PC-9 (cell line): ENCODE measurements at regions not wholly inside any gene's neighbourhood (a gene's known extent, or its start where the extent isn't known, plus 50 kb on each side); places are given as distances from the start of the nearest gene placed in this dataset.

Experiments used
- BruUV-seq: library from RNA; stranded (reverse); fragments of 400-500 nt; replicated peaks from 2 replicates; lab custom pipeline; 2021; lab: Mats Ljungman, UMichigan
- CTCF ChIA-PET: fragments of 300-600 bp; sonication (Branson Sonifier 250); formaldehyde crosslinking; loops from one replicate; lab custom pipeline; 2022; ENCODE audit warnings: antibody characterized with exemption; lab: Charles Lee
- POLR2A ChIA-PET: fragments of 300-600 bp; sonication (Branson Sonifier 250); formaldehyde crosslinking; loops from one replicate; lab custom pipeline; 2022; ENCODE audit warnings: antibody characterized with exemption; ENCODE audit not compliant: unreplicated experiment; lab: Charles Lee
- DNase-seq, 2 experiments: peaks; one replicate each; pipeline versions ENCODE4 v3.0.0 to v3.0.0-alpha.2; 2015 to 2022; ENCODE audit warnings: mixed read lengths in 1 of 2
- H2AFZ ChIP-seq: fragments of 200-600 bp; sonication (generic); 2 replicates; pipeline ENCODE4 v1.8.1; 2017; ENCODE audit warnings: antibody characterized with exemption
- H3F3A ChIP-seq: fragments of 200-600 bp; sonication (generic); 2 replicates; pipeline ENCODE4 v1.8.1; 2017; ENCODE audit warnings: antibody characterized with exemption, mild to moderate bottlenecking, low read depth; ENCODE audit not compliant: insufficient read depth
- H3K27ac ChIP-seq: fragments of 200-600 bp; sonication (generic); 2 replicates; pipeline ENCODE4 v1.6.1; 2016; ENCODE audit warnings: mixed run types
- H3K27me3 ChIP-seq: fragments of 200-600 bp; sonication (generic); 2 replicates; pipeline ENCODE4 v1.6.1; 2016; ENCODE audit warnings: low read depth, mixed run types; ENCODE audit not compliant: insufficient read depth
- H3K36me3 ChIP-seq: fragments of 200-600 bp; sonication (generic); 2 replicates; pipeline ENCODE4 v1.6.1; 2016; ENCODE audit warnings: low read depth, mixed run types
- H3K4me1 ChIP-seq: fragments of 200-600 bp; sonication (generic); replicated peaks from 2 replicates; pipeline ENCODE4 v1.6.1; 2016; ENCODE audit warnings: mixed run types; ENCODE audit not compliant: insufficient read depth
- H3K4me2 ChIP-seq: fragments of 200-600 bp; sonication (generic); 2 replicates; pipeline ENCODE4 v1.6.1; 2017; ENCODE audit warnings: mixed run types
- H3K4me3 ChIP-seq: fragments of 200-600 bp; sonication (generic); 2 replicates; pipeline ENCODE4 v1.6.1; 2016; ENCODE audit warnings: mixed run types
- H3K79me2 ChIP-seq: fragments of 200-600 bp; sonication (generic); 2 replicates; pipeline ENCODE4 v1.6.1; 2017; ENCODE audit warnings: low read depth, mixed run types
- H3K9me2 ChIP-seq: fragments of 200-600 bp; sonication (generic); 2 replicates; pipeline ENCODE4 v1.8.1; 2017; ENCODE audit warnings: mild to moderate bottlenecking; ENCODE audit not compliant: insufficient read depth
- H3K9me3 ChIP-seq: fragments of 200-600 bp; sonication (generic); 2 replicates; pipeline ENCODE4 v1.8.1; 2016; ENCODE audit warnings: low read depth; ENCODE audit not compliant: insufficient read depth
- H4K20me1 ChIP-seq: fragments of 200-600 bp; sonication (generic); 2 replicates; pipeline ENCODE4 v1.8.1; 2017; ENCODE audit not compliant: insufficient read depth
- EZH2 ChIP-seq: fragments of 200-600 bp; sonication (generic); IDR thresholded peaks from 2 replicates; pipeline ENCODE4 v1.8.0; 2017; ENCODE audit warnings: antibody characterized with exemption, low read depth
- intact Hi-C: fragments of 100-400 bp; cut with micrococcal nuclease; formaldehyde crosslinking; loops from one replicate; pipeline ENCODE4 v1.10.0; 2022; ENCODE audit not compliant: unreplicated experiment
- TF ChIP-seq, protein P1 (sequence below): fragments of 200-600 bp; sonication (generic); conservative IDR thresholded peaks from 2 replicates; pipeline ENCODE4 v1.6.1; 2017; ENCODE audit warnings: mixed run types, antibody characterized with exemption, mild to moderate bottlenecking, moderate library complexity

DNA sequence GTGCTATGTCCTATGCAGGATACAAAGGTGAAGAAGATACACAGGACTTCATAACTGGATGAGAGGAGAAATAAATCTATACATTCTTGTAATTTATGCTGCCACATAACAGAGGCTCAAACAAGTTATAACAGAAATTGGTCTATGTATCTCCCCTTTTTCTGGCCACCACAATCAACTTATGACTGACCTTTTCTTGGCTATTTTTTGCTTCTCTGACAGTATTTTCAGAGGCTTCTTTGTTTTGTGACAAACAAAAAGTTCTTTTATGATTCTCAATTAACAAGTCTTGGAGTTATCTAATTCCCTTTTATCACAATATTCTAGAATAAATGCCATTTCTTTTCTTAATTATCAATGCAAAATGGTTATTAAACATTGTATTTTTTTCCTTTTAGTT, 953.0 kb upstream of the ZWINT start:
- H3K36me3 ChIP-seq: no peaks in the 10 kb centered on the region
- no peaks in the 10 kb centered on the region for H3K79me2 ChIP-seq
- H4K20me1 ChIP-seq: no peaks in the 10 kb centered on the region
- POLR2A ChIA-PET: no interaction called here
- no peak for DNase-seq
- no peaks in the 10 kb centered on the region for H3K4me1 ChIP-seq
- intact Hi-C loops: no loop called here
- H3K27me3 ChIP-seq: no peaks in the 10 kb centered on the region
- H3K4me3 ChIP-seq: no peak overlapping the region
- no peak overlapping the region for H2AFZ ChIP-seq
- no peak overlapping the region for H3K27ac ChIP-seq
- no TSS peak for BruUV-seq
- CTCF ChIA-PET: no interaction called here
- no peak overlapping the region for H3K4me2 ChIP-seq
- H3F3A ChIP-seq: no peaks in the 10 kb centered on the region
- H3K9me2 ChIP-seq: no peaks in the 10 kb centered on the region
- TF ChIP-seq EZH2: no peak
- TF ChIP-seq, protein P1, sequence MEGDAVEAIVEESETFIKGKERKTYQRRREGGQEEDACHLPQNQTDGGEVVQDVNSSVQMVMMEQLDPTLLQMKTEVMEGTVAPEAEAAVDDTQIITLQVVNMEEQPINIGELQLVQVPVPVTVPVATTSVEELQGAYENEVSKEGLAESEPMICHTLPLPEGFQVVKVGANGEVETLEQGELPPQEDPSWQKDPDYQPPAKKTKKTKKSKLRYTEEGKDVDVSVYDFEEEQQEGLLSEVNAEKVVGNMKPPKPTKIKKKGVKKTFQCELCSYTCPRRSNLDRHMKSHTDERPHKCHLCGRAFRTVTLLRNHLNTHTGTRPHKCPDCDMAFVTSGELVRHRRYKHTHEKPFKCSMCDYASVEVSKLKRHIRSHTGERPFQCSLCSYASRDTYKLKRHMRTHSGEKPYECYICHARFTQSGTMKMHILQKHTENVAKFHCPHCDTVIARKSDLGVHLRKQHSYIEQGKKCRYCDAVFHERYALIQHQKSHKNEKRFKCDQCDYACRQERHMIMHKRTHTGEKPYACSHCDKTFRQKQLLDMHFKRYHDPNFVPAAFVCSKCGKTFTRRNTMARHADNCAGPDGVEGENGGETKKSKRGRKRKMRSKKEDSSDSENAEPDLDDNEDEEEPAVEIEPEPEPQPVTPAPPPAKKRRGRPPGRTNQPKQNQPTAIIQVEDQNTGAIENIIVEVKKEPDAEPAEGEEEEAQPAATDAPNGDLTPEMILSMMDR: no peak
- no peaks in the 10 kb centered on the region for H3K9me3 ChIP-seq

DNA sequence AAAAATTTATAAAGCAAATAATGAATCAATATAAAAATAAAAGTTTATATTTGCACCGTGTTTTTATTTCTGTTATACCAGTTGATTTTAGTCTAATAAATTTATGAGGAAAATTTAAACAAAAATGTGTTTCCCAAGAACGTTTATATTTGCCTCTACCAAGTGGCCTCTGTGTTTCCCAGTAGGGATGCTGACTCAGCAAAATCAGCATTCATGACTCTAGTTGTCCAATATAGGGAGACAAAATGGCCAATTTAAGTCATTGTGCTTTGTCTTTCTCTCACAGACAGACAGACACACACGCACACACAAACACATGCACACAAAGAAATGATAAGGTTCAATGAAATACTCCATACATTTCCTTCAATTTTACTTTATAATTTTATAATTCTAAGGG, 942.5 kb upstream of the ZWINT start:
- TF ChIP-seq, protein P1: no peak
- TF ChIP-seq EZH2: no peak
- no peaks in the 10 kb centered on the region for H3K9me2 ChIP-seq
- H4K20me1 ChIP-seq: no peaks in the 10 kb centered on the region
- H3F3A ChIP-seq: no peaks in the 10 kb centered on the region
- no peak overlapping the region for H3K4me2 ChIP-seq
- H3K4me1 ChIP-seq: no peaks in the 10 kb centered on the region
- no peaks in the 10 kb centered on the region for H3K79me2 ChIP-seq
- H3K36me3 ChIP-seq: no peaks in the 10 kb centered on the region
- DNase-seq: no peak
- no peak overlapping the region for H2AFZ ChIP-seq
- intact Hi-C loops: no loop called here
- POLR2A ChIA-PET: no interaction called here
- H3K27ac ChIP-seq: no peak overlapping the region
- CTCF ChIA-PET: no interaction called here
- H3K4me3 ChIP-seq: no peak overlapping the region
- H3K27me3 ChIP-seq: no peaks in the 10 kb centered on the region
- H3K9me3 ChIP-seq: no peaks in the 10 kb centered on the region
- BruUV-seq: no TSS peak

DNA sequence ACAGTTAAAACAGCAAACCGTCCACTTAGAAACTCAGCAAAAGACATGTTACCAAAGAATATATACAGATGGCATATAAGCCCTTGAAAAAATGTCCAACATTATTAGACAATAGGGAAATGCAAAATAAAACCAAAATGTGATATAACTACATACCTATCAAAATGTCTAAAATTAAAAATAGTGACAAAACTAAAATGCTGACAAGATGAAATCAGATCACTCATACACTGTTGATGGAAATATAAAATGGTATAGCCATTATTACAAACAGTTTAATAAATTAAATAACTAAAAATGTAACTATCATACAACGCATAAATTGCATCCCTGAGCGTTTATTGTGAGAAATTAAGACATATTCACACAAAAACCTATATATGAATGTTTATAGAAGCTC, 939.7 kb upstream of the ZWINT start:
- TF ChIP-seq, protein P1: no peak
- no peak for TF ChIP-seq EZH2
- Histone ChIP-seq H3F3A (no peaks in the 10 kb centered on the region), H3K9me3 (no peaks in the 10 kb centered on the region), H3K4me3 (no peak overlapping the region), H4K20me1 (no peaks in the 10 kb centered on the region), H3K27me3 (no peaks in the 10 kb centered on the region), H3K4me2 (no peak overlapping the region), H3K36me3 (no peaks in the 10 kb centered on the region), H2AFZ (no peak overlapping the region), H3K4me1 (no peaks in the 10 kb centered on the region), H3K27ac (no peak overlapping the region), H3K79me2 (no peaks in the 10 kb centered on the region), H3K9me2 (no peaks in the 10 kb centered on the region)
- intact Hi-C loops: no loop called here
- no TSS peak for BruUV-seq
- DNase-seq: no peak
- ChIA-PET CTCF (no interaction called here), POLR2A (no interaction called here)
